Endothelial cell of umbilical vein (primary cell): ENCODE measurements at regions not wholly inside any gene's neighbourhood (a gene's known extent, or its start where the extent isn't known, plus 50 kb on each side); places are given as distances from the start of the nearest gene placed in this dataset.

ENCODE experiments used
- BruUV-seq: library from RNA; stranded (reverse); fragments of 400-500 nt; replicated peaks from 2 replicates; lab custom pipeline; 2021; lab: Mats Ljungman, UMichigan
- CTCF ChIA-PET: fragments of 300-600, 350-600 bp; sonication (Branson Sonifier 250); formaldehyde crosslinking; loops from one replicate; lab custom pipeline; 2021; ENCODE audit warnings: antibody characterized with exemption, inconsistent platforms; lab: Charles Lee
- POLR2A ChIA-PET: fragments of 300-600, 350-600 bp; sonication (Branson Sonifier 250); formaldehyde crosslinking; loops from one replicate; lab custom pipeline; 2021; ENCODE audit warnings: antibody characterized with exemption, inconsistent platforms; lab: Charles Lee
- DNase-seq: peaks from one replicate; pipeline ENCODE4 v3.0.0-alpha.2; 2011; ENCODE audit warnings: low read depth, low spot score
- FAIRE-seq: peaks from 2 replicates; lab custom pipeline; 2011; peaks lifted over from hg19 to GRCh38; lab: Jason Lieb, UNC
- H2AFZ ChIP-seq: 2 replicates; pipeline ENCODE4 v1.6.0; 2012; ENCODE audit warnings: low read depth, low read length, control low read depth, inconsistent platforms
- H3K27ac ChIP-seq: 2 replicates; pipeline ENCODE4 v1.5.1; 2011; ENCODE audit warnings: low read depth, mild to moderate bottlenecking, control low read depth, low read length, moderate library complexity; ENCODE audit not compliant: insufficient read depth
- H3K27me3 ChIP-seq, 2 experiments: 2 replicates each; pipeline versions ENCODE4 v1.6.0 to v1.6.1; 2011; ENCODE audit warnings: low read length in 2 of 2, mixed read lengths in 1 of 2; ENCODE audit not compliant: control insufficient read depth in 2 of 2, insufficient read depth in 2 of 2
- H3K36me3 ChIP-seq, 2 experiments: 2 replicates in 1 of 2; 3 replicates in 1 of 2; pipeline ENCODE4 v1.5.1; 2011; ENCODE audit warnings: low read length in 2 of 2, mild to moderate bottlenecking in 1 of 2, moderate library complexity in 1 of 2; ENCODE audit not compliant: control insufficient read depth in 2 of 2, insufficient read depth in 2 of 2; ENCODE audit errors: extremely low read depth in 1 of 2
- H3K4me1 ChIP-seq: 3 replicates; pipeline ENCODE4 v1.5.1; 2011; ENCODE audit warnings: mild to moderate bottlenecking, low read length; ENCODE audit not compliant: control insufficient read depth, insufficient read depth; ENCODE audit errors: extremely low read depth
- H3K4me2 ChIP-seq: 2 replicates; pipeline ENCODE4 v1.6.1; 2011; ENCODE audit warnings: low read length, control low read depth, mixed read lengths; ENCODE audit not compliant: insufficient read depth
- H3K4me3 ChIP-seq, 3 experiments: fragments of 200-600 bp in 1 of 3; sonication (generic), shearing (Covaris generic) in 1 of 3; replicated peaks in 1 of 3; 2 replicates each; pipeline ENCODE4 v1.5.1; 2011 to 2016; ENCODE audit warnings: control low read depth in 3 of 3, low read length in 3 of 3, mild to moderate bottlenecking in 2 of 3, inconsistent platforms in 1 of 3, low read depth in 1 of 3, moderate library complexity in 1 of 3; ENCODE audit not compliant: insufficient read depth in 1 of 3
- H3K79me2 ChIP-seq: 2 replicates; pipeline ENCODE4 v1.6.0; 2012; ENCODE audit warnings: low read length, inconsistent platforms; ENCODE audit not compliant: control insufficient read depth, insufficient read depth
- H3K9ac ChIP-seq: replicated peaks from 2 replicates; pipeline ENCODE3; 2011; ENCODE audit warnings: low read length, control low read depth; ENCODE audit not compliant: insufficient read depth; ENCODE audit errors: extremely low read depth
- H3K9me1 ChIP-seq: replicated peaks from 3 replicates; pipeline ENCODE4 v1.6.0; 2011; ENCODE audit warnings: mild to moderate bottlenecking, low read length; ENCODE audit not compliant: control insufficient read depth, insufficient read depth; ENCODE audit errors: extremely low read depth
- H3K9me3 ChIP-seq: replicated peaks from 2 replicates; pipeline ENCODE4 v1.5.1; 2012; ENCODE audit warnings: low read length, inconsistent platforms; ENCODE audit not compliant: control insufficient read depth, insufficient read depth
- H4K20me1 ChIP-seq: replicated peaks from 2 replicates; pipeline ENCODE3; 2011; ENCODE audit warnings: mild to moderate bottlenecking, low read length; ENCODE audit not compliant: control insufficient read depth, insufficient read depth; ENCODE audit errors: extremely low read depth
- EZH2 ChIP-seq: IDR thresholded peaks from 2 replicates; pipeline ENCODE4 v1.6.1; 2012; ENCODE audit warnings: borderline replicate concordance, low read depth, mild to moderate bottlenecking, moderate library complexity, low read length, inconsistent platforms; ENCODE audit not compliant: severe bottlenecking
- FOS ChIP-seq: IDR thresholded peaks from 2 replicates; pipeline ENCODE4 v1.6.1; 2011; ENCODE audit warnings: mild to moderate bottlenecking, low read length, moderate library complexity, borderline replicate concordance; ENCODE audit not compliant: insufficient read depth
- GATA2 ChIP-seq: IDR thresholded peaks from 2 replicates; pipeline ENCODE4 v1.7.0; 2011; ENCODE audit warnings: low read depth, mild to moderate bottlenecking, moderate library complexity, mixed read lengths, low read length; ENCODE audit not compliant: insufficient read length, insufficient read depth
- JUN ChIP-seq: IDR thresholded peaks from 2 replicates; pipeline ENCODE4 v1.6.1; 2011; ENCODE audit warnings: borderline replicate concordance, low read depth; ENCODE audit not compliant: insufficient read length, insufficient read depth
- MYC ChIP-seq: IDR thresholded peaks from one replicate; pipeline ENCODE4 v1.6.1; 2011; ENCODE audit warnings: mild to moderate bottlenecking, low read depth, low read length
- POLR2A ChIP-seq: IDR thresholded peaks from 2 replicates; pipeline ENCODE4 v1.6.1; 2012; ENCODE audit warnings: low read depth, mild to moderate bottlenecking, control low read depth, low read length
- POLR2AphosphoS5 ChIP-seq: IDR thresholded peaks from 2 replicates; pipeline ENCODE4 v1.6.1; 2012; ENCODE audit warnings: low read depth, mild to moderate bottlenecking, control low read depth, low read length, moderate library complexity; ENCODE audit not compliant: insufficient read depth
- dilution Hi-C: fragments of 300-500 bp; cut with MboI; formaldehyde crosslinking; loops from one replicate; pipeline ENCODE4 v1.15.0; 2019; ENCODE audit warnings: low sequenced_read_pairs; ENCODE audit not compliant: extremely low pct_ligation_motif_present
- intact Hi-C: fragments of 100-400 bp; cut with micrococcal nuclease; formaldehyde crosslinking; loops from one replicate; pipeline ENCODE4 v1.10.0; 2022
- TF ChIP-seq, protein P1 (sequence below): IDR thresholded peaks from 2 replicates; pipeline ENCODE4 v1.6.1; 2011; ENCODE audit not compliant: insufficient read depth, insufficient read length

DNA sequence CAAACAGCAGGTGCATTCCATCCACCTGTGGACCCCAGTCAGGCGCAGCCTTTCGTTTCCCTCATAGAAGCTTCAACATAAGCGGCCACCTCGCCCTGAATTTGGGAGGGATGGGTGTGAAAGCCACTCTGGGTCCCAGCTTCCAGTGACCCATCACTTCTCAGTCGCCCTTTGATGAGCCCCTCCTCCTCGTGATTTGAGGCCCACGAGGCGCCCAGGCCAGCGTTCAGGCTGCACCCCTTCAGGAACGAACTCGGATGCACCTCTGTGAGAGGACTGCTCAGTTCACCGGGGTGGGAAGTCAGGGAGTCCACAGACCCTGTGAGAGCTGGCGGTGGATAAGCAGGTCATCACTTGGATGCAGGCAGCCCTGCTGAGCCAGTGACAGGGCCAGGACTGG lies 1118.2 kb downstream of the BRD1 start:
- H3K9ac ChIP-seq: no peak overlapping the region
- H3K4me3 ChIP-seq: no peak overlapping the region
- ChIA-PET POLR2A (no interaction called here), CTCF (no interaction called here)
- FAIRE-seq (no peak), DNase-seq (no peak)
- no peak overlapping the region for H3K4me2 ChIP-seq
- TF ChIP-seq POLR2AphosphoS5 (no peak), GATA2 (no peak)
- peaks cover 20% of the 10 kb centered on the region for H3K9me3 ChIP-seq
- BruUV-seq: no TSS peak
- H2AFZ ChIP-seq: no peak overlapping the region
- H4K20me1 ChIP-seq: no peaks in the 10 kb centered on the region
- H3K27me3 ChIP-seq: no peaks in the 10 kb centered on the region
- H3K79me2 ChIP-seq: no peaks in the 10 kb centered on the region
- H3K4me1 ChIP-seq: no peaks in the 10 kb centered on the region
- H3K9me1 ChIP-seq: no peaks in the 10 kb centered on the region
- dilution Hi-C loops: no loop called here
- no peaks in the 10 kb centered on the region for H3K36me3 ChIP-seq
- H3K27ac ChIP-seq: no peak overlapping the region
- intact Hi-C loops: no loop called here

DNA sequence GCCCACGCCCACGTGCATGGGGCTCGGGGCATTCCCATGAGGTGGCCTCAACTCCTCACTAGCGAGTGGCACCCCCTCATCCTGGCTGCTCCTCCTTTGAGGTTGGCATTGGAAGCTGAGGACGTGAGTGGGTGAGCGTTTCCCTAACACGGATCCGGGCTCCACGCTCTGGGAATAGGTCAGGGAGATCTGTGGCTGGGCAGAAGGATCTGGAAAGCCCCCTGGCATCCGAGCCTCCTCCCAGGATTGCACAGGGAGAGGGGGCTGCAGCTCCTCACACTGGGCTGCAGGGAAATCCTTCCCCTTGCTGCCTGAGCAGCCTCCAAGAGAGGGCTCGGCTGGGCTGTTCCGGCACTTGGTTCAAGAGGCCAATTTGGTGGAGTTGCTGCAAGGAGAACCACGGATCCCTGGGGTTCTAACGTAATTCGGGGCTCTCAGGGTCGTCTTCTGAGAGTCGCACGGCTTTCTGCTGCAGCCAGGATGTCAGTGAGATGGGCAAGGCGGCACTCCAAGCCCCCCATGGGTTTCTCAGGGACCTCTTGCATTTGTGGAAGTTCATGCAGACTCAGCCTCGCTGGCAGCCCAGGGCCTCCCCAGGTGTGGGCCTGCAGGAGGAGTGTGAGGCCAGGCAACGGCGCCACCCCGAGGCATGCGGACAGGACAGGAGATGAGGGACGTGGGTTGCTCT lies 1119.0 kb downstream of the BRD1 start:
- Histone ChIP-seq H3K4me2 (no peak overlapping the region), H3K4me3 (no peak overlapping the region), H3K9me1 (no peaks in the 10 kb centered on the region), H3K9me3 (peaks cover 19% of the 10 kb centered on the region), H4K20me1 (no peaks in the 10 kb centered on the region), H3K27me3 (no peaks in the 10 kb centered on the region), H3K4me1 (no peaks in the 10 kb centered on the region), H3K79me2 (no peaks in the 10 kb centered on the region), H3K27ac (no peak overlapping the region), H2AFZ (no peak overlapping the region), H3K9ac (no peak overlapping the region), H3K36me3 (no peaks in the 10 kb centered on the region)
- dilution Hi-C loops: no loop called here
- intact Hi-C loops: no loop called here
- FAIRE-seq: no peak
- DNase-seq: no peak
- no TSS peak for BruUV-seq
- no peak for TF ChIP-seq JUN
- no peak for TF ChIP-seq POLR2AphosphoS5
- TF ChIP-seq POLR2A: no peak
- TF ChIP-seq, protein P1, sequence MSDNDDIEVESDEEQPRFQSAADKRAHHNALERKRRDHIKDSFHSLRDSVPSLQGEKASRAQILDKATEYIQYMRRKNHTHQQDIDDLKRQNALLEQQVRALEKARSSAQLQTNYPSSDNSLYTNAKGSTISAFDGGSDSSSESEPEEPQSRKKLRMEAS: no peak
- TF ChIP-seq MYC: no peak
- no peak for TF ChIP-seq GATA2
- TF ChIP-seq FOS: no peak
- TF ChIP-seq EZH2: no peak
- POLR2A ChIA-PET: no interaction called here
- CTCF ChIA-PET: no interaction called here
